ENCODE measurements at regions not wholly inside any gene's neighbourhood (a gene's known extent, or its start where the extent isn't known, plus 50 kb on each side); places are given as distances from the start of the nearest gene placed in this dataset.

- TF ChIP-seq, protein P1, sequence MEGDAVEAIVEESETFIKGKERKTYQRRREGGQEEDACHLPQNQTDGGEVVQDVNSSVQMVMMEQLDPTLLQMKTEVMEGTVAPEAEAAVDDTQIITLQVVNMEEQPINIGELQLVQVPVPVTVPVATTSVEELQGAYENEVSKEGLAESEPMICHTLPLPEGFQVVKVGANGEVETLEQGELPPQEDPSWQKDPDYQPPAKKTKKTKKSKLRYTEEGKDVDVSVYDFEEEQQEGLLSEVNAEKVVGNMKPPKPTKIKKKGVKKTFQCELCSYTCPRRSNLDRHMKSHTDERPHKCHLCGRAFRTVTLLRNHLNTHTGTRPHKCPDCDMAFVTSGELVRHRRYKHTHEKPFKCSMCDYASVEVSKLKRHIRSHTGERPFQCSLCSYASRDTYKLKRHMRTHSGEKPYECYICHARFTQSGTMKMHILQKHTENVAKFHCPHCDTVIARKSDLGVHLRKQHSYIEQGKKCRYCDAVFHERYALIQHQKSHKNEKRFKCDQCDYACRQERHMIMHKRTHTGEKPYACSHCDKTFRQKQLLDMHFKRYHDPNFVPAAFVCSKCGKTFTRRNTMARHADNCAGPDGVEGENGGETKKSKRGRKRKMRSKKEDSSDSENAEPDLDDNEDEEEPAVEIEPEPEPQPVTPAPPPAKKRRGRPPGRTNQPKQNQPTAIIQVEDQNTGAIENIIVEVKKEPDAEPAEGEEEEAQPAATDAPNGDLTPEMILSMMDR (IDR thresholded peaks at IDR 0.05; ENCODE audit: insufficient read depth, low read length): no peak
- no peak overlapping the region for H3K4me3 ChIP-seq (ENCODE audit: low read depth, low read length)
- no peak for DNase-seq (ENCODE audit: low read depth)
These were observed 233.6 kb downstream of the PDHA2 start for GRCh38 chr4:96073461-96073860.

DNA sequence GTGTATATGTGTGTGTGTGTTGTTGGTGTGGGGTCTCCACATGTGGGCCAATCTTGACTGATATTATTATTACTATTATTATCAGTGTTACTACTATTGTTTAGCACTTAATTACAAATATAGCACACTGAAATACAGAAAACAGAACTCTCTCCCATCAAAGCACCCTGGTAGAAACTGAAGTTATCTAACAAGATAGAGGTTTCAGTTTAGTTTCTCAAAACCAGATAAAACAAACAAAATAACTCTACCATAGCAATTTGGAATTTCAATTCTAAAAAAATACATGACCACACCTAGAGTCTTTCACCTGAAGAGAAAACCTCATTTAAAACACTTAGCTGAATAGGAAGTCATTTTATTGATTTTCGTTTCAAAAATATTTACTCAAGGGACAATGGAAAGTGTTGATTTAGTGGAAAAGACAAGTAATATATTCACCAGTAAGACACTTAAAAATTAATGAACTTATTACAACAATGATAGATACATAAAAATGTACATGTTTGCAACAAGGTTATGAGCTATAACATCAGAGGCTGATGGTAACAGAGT, 252.3 kb downstream of the PDHA2 start:
- no peak for DNase-seq (ENCODE audit: low read depth)
- TF ChIP-seq, protein P1 (IDR thresholded peaks at IDR 0.05; ENCODE audit: insufficient read depth, low read length): no peak
- no peak overlapping the region for H3K4me3 ChIP-seq (ENCODE audit: low read depth, low read length)

DNA sequence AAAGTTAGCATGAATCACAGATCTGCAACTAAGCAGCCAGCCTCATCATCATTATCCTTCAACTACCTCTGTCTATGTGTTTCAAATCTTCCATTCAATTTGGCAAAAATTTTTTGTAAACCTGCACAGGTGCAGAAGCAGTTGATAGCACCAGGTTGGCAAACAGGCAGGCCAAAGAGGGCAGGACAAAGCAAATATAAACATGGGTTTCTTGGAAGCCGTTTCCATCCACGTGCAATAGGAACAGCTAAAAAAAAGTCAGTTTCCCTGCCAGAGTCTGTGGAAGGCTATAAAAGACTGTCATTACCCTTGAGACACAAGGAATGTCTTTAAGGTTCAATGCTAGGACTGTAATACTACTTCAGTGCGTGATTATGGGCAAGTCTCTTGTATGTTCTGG, 253.2 kb downstream of the PDHA2 start:
- TF ChIP-seq, protein P1 (IDR thresholded peaks at IDR 0.05; ENCODE audit: insufficient read depth, low read length): no peak
- no peak overlapping the region for H3K4me3 ChIP-seq (ENCODE audit: low read depth, low read length)
- DNase-seq (ENCODE audit: low read depth): no peak

DNA sequence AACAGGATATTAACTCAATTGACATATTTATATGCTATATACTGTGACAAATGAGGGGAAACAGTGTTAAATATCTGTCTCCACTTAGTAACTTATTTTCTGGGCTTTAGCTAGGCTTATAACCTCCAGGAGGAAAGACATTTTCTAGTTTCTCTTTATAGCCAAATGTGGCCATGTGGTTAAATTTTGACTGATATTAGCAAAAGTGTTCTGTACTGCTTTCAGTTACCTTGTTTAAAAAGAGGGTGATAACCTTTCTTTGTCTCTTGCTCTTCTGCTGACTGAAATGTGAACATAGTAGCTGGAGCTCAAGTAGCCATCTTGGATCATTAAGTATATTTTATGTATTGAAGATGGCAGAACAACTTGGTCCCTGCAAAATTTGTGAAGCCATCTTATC, 253.7 kb downstream of the PDHA2 start:
- DNase-seq (ENCODE audit: low read depth): no peak
- no peak overlapping the region for H3K4me3 ChIP-seq (ENCODE audit: low read depth, low read length)
- TF ChIP-seq, protein P1 (IDR thresholded peaks at IDR 0.05; ENCODE audit: insufficient read depth, low read length): no peak

DNA sequence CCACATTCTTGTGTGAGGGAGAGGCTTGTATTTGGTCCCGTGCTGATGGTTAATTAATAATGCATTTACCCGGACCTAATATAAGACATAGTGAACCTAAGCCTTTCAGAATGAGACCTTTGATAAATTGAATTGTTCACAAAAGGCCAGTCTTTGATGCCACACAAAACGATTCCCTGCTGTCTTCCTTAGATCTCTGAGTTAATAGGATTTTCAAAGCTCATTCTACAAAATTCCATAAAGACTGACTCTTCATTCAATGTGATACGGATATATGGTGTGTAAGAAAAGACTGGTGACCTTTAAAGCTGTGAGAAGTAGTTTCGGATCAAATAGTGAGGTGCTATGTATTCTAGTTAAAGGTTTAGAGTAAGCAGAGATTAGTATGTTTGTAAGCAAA, 254.3 kb downstream of the PDHA2 start:
- no peak for DNase-seq (ENCODE audit: low read depth)
- H3K4me3 ChIP-seq (ENCODE audit: low read depth, low read length): no peak overlapping the region
- TF ChIP-seq, protein P1 (IDR thresholded peaks at IDR 0.05; ENCODE audit: insufficient read depth, low read length): no peak

DNA sequence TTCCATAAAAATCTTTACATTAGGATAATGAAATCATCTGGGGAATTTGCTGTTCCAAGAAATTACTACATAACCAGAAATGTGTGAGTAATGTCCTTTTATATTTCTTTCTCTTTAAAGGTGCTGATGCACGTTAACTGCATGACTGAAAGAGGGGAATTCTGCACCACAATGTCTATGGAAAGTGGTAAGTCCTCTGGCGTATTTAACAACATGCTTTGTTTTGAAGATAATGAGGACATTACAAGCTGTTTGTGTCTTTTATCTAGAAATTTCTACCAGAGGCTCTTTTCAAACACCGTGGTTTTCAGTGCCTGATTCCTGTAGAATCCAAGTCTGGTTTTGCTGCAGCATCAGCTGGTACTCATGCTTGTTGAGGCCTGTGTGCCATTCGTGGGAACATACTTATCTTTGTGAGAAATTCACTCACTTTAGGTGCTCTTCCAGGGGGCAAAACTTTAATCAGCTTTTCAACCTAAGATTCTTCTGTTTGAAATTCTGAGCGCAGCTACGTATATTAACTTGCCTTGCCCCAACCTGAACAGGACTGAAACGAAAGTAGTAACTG, 257.2 kb downstream of the PDHA2 start:
- H3K4me3 ChIP-seq (ENCODE audit: low read depth, low read length): no peak overlapping the region
- TF ChIP-seq, protein P1 (IDR thresholded peaks at IDR 0.05; ENCODE audit: insufficient read depth, low read length): no peak
- no peak for DNase-seq (ENCODE audit: low read depth)

- no peak for DNase-seq (ENCODE audit: low read depth)
- TF ChIP-seq, protein P1 (IDR thresholded peaks at IDR 0.05; ENCODE audit: insufficient read depth, low read length): no peak
- no peak overlapping the region for H3K4me3 ChIP-seq (ENCODE audit: low read depth, low read length)
These were observed 257.8 kb downstream of the PDHA2 start for GRCh38 chr4:96097693-96098092.

Data from fibroblast of the aortic adventitia (primary cell).